Cardiac fibroblast (primary cell): ENCODE measurements at regions not wholly inside any gene's neighbourhood (a gene's known extent, or its start where the extent isn't known, plus 50 kb on each side); places are given as distances from the start of the nearest gene placed in this dataset.
"Not testable (repeated sequence)": the region's sequence is repeated elsewhere in the genome, so short reads cannot be mapped to it uniquely, and the experiment has no call there.

Experiments
- DNase-seq, 2 donors: peaks; one replicate each; pipeline versions ENCODE4 v3.0.0 to v3.0.0-alpha.2; 2010; ENCODE audit warnings: low read depth in 2 of 2
- H3K4me3 ChIP-seq, 2 donors: replicated peaks in 1 of 2; 1 replicate in 1 of 2; 2 replicates in 1 of 2; pipeline ENCODE4 v1.5.1; 2011; ENCODE audit warnings: low read depth in 2 of 2, low read length in 2 of 2, mild to moderate bottlenecking in 2 of 2, moderate library complexity in 1 of 2
- TF ChIP-seq, protein P1 (sequence below): IDR thresholded peaks from one replicate; pipeline ENCODE4 v1.5.1; 2011; ENCODE audit warnings: low read depth, mild to moderate bottlenecking, low read length, inconsistent platforms

DNA sequence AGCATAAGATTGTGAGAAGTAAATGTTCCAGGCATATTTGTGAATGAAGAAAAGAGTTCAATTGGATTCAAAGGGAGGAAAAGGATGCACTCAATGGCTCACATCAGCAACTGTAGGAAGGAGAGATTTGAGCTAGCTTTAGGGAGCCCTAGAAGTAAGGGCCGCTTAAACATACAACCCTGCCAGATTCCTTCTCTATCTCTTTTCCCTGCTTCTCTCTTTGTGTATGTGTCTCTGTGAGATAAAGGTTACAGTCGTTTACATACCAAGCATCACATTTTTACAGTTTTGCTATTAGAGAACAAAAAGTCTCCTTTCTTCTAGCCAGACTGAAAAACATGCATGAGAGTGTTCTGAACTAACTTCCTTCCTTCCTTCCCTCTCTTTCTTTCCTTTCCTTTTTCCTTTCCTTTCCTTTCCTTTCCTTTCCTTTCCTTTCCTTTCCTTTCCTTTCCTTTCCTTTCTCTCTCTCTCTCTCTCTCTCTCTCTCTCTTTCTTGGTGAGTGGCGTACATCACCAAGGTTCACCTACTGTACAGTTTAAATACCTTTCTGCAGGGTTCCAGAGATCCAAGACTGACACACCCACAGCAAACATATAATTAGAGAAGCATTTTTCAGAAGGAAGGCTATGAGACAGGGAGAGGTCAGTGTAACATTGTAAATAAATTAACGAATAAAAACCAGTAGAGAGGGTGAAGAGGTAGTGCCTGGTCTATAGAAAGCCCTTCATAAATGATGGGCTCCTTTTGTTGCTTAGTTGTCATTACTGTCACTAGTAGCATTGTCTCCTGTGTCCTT is 240.4 kb downstream of the ARL4A start:
- TF ChIP-seq, protein P1, sequence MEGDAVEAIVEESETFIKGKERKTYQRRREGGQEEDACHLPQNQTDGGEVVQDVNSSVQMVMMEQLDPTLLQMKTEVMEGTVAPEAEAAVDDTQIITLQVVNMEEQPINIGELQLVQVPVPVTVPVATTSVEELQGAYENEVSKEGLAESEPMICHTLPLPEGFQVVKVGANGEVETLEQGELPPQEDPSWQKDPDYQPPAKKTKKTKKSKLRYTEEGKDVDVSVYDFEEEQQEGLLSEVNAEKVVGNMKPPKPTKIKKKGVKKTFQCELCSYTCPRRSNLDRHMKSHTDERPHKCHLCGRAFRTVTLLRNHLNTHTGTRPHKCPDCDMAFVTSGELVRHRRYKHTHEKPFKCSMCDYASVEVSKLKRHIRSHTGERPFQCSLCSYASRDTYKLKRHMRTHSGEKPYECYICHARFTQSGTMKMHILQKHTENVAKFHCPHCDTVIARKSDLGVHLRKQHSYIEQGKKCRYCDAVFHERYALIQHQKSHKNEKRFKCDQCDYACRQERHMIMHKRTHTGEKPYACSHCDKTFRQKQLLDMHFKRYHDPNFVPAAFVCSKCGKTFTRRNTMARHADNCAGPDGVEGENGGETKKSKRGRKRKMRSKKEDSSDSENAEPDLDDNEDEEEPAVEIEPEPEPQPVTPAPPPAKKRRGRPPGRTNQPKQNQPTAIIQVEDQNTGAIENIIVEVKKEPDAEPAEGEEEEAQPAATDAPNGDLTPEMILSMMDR: no peak
- no peak overlapping the region for H3K4me3 ChIP-seq
- DNase-seq: no peak

DNA sequence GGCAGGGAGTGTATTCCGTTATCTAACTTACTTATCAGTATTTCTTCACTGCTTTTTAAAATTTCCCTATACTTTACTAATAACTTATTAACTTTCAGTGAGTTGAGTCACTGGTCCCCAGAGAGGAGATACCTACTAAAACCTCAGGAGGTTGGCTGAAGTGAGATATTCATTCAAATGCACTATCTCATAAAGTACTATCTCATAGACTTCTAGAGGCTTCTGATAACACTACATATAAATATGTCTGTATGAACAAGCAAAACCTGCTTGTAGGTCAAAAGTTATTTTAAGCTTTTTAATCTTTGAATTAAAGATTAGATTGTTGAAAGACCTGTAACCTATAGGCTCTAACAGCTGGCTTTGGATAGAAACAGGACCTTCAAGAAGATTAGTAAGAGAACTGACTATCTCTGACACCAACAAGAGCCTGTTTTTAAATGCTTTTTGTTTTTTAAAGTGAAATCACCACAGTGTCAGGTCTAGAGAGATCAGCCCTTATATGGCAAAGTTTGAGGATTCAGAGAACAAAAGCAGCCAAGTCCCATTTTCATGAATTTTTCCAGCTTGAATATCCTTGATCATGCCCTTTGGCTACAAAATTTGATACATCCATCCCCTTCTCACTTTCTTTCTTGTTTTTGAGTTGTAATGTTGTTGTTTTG is 242.2 kb downstream of the ARL4A start:
- no peak overlapping the region for H3K4me3 ChIP-seq
- TF ChIP-seq, protein P1: no peak
- peak in 1 of 2 donors; percentile 45 for DNase-seq

DNA sequence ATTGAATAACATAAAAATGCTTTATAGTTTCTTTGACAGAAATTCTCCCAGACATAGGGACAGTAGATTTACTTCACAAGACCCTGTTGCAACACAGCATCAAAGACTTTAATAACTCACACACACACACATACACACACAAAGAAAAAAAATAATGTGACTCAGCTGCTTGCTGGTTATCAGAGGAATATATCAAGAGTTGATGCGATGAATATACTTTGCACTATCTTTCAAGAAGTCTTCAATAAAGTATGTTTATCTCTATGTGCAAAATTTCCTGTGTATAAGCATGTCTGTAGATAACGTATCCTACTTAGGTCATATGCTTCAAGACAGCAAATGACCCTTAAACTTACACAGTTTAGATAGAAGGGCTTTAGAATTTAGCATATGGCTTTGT is 243.1 kb downstream of the ARL4A start:
- no peak overlapping the region for H3K4me3 ChIP-seq
- TF ChIP-seq, protein P1: no peak
- DNase-seq: peak; percentile 21 to 44

DNA sequence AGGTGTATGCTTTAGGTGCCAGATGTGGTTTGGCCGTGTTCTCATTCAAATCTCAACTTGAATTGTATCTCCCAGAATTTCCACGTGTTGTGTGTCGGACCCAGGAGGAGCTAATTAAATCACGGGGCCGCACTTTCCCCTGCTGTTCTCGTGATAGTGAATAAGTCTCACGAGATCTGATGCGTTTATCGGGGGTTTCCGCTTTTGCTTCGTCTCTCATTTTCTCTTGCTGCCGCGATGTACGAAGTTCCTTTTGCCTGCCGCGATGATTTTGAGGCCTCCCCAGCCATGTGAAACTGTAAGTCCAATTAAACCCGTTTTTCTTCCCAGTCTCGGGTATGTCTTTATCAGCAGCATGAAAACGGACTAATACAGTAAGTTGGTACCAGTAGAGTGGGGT is 244.0 kb downstream of the ARL4A start:
- not testable (repeated sequence) for H3K4me3 ChIP-seq, DNase-seq

DNA sequence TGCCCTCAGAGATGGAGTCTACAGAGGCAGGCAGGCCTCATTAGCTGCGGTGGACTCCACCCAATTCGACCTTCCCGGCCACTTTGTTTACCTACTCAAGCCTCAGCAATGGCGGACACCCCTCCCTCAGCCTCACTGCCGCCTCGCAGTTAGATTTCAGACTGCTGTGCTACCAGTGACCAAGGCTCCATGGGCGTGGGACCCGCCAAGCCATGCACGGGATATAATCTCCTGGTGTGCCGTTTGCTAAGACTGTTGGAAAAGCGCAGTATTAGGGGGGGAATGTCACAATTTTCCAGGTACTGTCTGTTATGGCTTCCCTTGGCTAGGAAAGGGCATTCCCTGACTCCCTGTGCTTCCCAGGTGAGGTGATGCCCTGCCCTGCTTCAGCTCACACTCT is 252.3 kb downstream of the ARL4A start:
- TF ChIP-seq, protein P1: no peak
- DNase-seq: no peak
- H3K4me3 ChIP-seq: no peak overlapping the region

DNA sequence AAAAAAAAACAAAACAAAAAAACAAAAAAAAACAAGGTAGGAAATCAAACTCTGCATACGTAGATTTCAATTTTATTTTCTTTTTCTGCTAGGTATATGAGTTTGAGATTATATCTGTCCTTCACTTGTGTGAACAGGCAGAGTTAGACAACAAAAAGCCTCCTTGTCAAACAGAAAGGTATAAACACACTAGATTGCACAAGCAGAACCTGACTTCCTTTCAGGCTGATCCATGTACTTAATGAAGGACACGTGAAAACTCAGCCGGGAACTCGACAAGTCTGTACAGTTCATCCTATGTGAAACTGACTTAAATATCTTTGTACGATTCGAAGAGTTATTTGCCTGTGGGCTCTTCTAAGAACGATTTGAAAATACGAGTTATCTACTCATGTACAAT is 254.1 kb downstream of the ARL4A start:
- DNase-seq: no peak
- TF ChIP-seq, protein P1: no peak
- H3K4me3 ChIP-seq: no peak overlapping the region

DNA sequence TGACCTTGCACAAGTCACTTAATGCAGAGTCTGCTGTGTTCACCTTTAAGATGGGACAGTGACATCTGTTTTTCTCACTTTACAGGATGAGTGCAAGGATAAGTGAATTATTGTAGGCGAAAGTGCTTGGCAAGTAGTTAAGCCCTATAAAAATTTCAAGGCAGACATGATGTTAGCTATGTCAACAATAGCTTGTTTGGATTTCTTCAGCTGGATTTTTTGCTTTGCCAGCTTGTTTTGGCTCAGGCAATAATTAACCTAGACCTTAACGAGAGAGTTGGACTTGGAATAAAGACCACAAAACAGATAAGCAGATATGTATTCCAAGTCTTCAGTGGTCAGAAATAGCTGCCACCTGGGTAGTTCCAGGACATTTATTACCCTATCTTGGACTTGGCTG is 255.2 kb downstream of the ARL4A start:
- no peak for DNase-seq
- TF ChIP-seq, protein P1: no peak
- no peak overlapping the region for H3K4me3 ChIP-seq
